C4-2B (cell line): ENCODE measurements at regions not wholly inside any gene's neighbourhood (a gene's known extent, or its start where the extent isn't known, plus 50 kb on each side); places are given as distances from the start of the nearest gene placed in this dataset.

Source experiments
- H3K27ac ChIP-seq: fragments of 450-650 bp; 2 replicates; pipeline ENCODE4 v1.5.1; 2017
- CTCF ChIP-seq: fragments of 450-650 bp; conservative IDR thresholded peaks from 2 replicates; pipeline ENCODE4 v1.5.1; 2017; ENCODE audit warnings: mild to moderate bottlenecking
- ZFX ChIP-seq: fragments of 450-650 bp; IDR thresholded peaks from 2 replicates; pipeline ENCODE4 v1.6.1; 2017

- TF ChIP-seq CTCF (no peak), ZFX (no peak)
- H3K27ac ChIP-seq: no peak overlapping the region
These were observed 668.1 kb downstream of the RAPGEF2 start for GRCh38 chr4:159770969-159771368.

- no peak overlapping the region for H3K27ac ChIP-seq
- TF ChIP-seq CTCF (no peak), ZFX (no peak)
These were observed 674.1 kb downstream of the RAPGEF2 start for GRCh38 chr4:159776961-159777360.

- no peak for TF ChIP-seq CTCF
- TF ChIP-seq ZFX: no peak
- no peak overlapping the region for H3K27ac ChIP-seq
These were observed 674.8 kb downstream of the RAPGEF2 start for GRCh38 chr4:159777689-159778088.

- H3K27ac ChIP-seq: no peak overlapping the region
- TF ChIP-seq CTCF (no peak), ZFX (no peak)
These were observed 675.4 kb downstream of the RAPGEF2 start for GRCh38 chr4:159778298-159778697.

- TF ChIP-seq CTCF (no peak), ZFX (no peak)
- H3K27ac ChIP-seq: no peak overlapping the region
These were observed 676.8 kb downstream of the RAPGEF2 start for GRCh38 chr4:159779716-159780115.

- H3K27ac ChIP-seq: no peak overlapping the region
- TF ChIP-seq CTCF: no peak
- no peak for TF ChIP-seq ZFX
These were observed 677.5 kb downstream of the RAPGEF2 start for GRCh38 chr4:159780196-159780922.

GRCh38 chr4:159787901-159788300 is 685.0 kb downstream of the RAPGEF2 start:
- no peak overlapping the region for H3K27ac ChIP-seq
- no peak for TF ChIP-seq CTCF
- TF ChIP-seq ZFX: no peak
